Posterior cingulate gyrus (tissue), 11 donors: ENCODE measurements at regions not wholly inside any gene's neighbourhood (a gene's known extent, or its start where the extent isn't known, plus 50 kb on each side); places are given as distances from the start of the nearest gene placed in this dataset.
A peak's percentile ranks its signal among the peaks of the same experiment; 100 is the strongest.
"Not testable (repeated sequence)": the region's sequence is repeated elsewhere in the genome, so short reads cannot be mapped to it uniquely, and the experiment has no call there.

Experiments
- DNase-seq, 10 donors: peaks; one replicate each; pipeline versions ENCODE4 v3.0.0 to v3.0.0-alpha.2; 2020 to 2021; ENCODE audit warnings: mixed read lengths in 3 of 10
- intact Hi-C: fragments of 100-400 bp; cut with DNase I; formaldehyde crosslinking; loops from one replicate; pipeline ENCODE4 v1.15.1; 2023

DNA sequence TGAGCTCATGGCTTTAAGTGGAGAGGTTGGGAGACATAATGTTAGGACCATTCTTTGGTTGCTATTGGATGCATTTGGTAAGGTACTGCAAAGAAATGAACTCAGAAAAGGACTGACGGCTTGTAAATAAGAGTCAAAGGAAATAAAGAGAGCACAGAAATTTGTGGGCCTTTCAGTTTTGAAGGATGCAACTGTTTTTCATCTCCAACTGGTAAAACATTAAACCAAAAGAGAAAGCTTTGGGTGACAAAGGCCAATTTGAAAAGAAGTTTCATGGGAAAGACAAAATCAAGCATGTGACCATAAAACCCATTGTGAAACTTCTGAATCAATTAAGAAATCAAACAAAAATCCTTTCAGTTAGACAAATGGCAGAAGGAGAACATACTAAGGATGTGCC, 77.8 kb upstream of the SPOPL start:
- intact Hi-C loops: no loop called here
- no peak for DNase-seq

DNA sequence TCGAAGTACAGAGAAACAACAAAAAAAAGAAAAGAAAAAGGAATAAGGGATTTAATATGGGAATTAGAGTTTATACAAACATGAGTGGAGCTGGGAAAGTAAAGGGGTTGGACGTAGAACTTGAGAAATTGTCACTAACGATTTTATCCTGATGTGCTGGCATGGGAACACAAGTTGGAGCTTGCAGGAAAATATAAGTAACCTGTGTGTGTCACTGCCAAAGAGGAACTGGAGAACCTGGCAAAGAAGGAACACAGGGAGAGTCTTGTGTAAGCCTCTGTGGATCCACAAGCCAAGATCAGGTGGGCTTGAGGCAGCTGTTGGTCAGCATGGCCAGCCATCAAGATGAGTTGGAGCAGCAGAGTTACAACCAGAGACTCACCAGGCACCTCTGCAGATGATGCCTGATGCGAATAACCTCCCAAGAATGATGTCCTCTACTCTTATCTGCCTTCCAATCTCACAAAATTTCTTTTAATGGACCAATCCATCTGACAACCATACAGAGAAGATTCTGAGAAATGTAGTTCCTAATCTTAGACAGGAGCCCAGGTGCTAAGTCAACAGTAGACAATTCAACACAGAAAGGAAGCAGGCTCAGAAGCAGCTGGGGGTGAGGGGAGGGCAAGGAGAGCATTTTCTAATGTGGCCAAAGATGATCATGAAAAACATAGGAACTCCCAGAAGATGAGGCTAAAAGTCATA, 77.0 kb upstream of the SPOPL start:
- intact Hi-C loops: no loop called here
- no peak for DNase-seq

DNA sequence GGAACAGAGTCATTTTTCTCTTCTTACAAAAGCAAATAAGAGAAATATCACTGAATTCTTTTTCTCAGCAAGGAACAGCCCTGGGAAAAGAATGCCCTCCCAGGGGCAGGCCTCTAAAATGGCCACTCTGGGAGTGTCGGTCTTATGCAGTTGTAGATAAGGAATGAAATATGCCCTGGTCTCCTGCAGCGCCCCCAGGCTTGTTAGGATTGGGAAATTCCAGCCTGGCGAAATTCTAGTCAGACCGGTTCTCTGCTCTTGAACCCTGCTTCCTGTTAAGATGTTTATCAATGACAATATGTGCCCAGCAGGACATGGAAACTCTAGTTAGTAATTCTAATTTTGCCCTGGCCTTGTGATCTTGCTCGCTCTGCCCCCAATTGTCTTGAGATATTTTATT, 75.5 kb upstream of the SPOPL start:
- DNase-seq, intact Hi-C loops: not testable (repeated sequence)

DNA sequence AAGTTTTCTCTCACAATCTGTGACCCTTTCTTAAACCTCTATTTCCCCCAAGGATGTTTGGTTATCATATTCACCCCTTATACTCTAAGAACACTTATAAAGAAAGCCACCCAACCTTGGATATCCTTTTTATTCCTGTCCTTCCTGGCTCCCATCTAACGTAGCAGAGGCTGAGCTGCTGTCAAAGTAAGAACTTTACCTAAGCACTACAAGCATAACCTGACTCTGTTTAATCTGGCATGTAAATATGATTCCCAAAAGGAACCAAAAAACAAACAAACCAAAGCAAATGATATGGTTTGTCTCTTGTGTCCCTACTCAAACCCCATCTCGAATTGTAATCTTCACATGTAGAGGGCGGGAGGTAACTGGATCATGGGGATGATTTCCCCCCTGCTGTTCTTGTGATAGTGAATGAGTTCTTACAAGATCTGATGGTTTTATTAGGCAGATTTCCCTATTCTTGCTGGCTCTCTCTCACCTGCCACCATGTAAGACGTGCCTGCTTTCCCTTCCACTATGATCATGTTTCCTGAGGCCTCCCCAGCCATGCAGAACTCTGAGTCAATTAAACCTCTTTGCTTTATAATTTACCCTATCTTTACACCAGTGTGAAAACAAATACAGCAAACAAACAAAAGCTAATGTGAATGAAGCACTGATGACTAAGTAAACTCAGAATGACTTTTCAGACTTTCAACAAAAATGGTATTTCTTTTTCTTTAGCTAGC, 72.7 kb upstream of the SPOPL start:
- intact Hi-C loops: no loop called here
- no peak for DNase-seq

DNA sequence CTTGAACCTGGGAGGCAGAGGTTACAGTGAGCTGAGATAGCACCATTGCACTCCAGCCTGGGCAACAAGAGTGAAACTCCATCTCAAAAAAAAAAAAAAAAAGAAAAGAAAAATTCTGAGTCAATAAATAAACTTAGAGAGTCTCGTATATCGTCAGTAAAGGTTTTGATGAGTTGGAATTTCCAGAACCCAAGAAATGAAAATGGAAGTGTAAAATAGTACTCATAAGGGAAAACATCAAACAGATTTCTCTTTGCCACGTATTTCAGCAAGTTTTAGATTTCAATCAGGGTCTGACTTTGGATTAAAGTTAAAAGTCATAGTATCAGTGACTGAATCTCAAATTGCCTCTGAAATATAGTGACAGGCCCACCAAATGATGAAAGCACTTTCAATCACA, 71.4 kb upstream of the SPOPL start:
- no peak for DNase-seq
- intact Hi-C loops: no loop called here

DNA sequence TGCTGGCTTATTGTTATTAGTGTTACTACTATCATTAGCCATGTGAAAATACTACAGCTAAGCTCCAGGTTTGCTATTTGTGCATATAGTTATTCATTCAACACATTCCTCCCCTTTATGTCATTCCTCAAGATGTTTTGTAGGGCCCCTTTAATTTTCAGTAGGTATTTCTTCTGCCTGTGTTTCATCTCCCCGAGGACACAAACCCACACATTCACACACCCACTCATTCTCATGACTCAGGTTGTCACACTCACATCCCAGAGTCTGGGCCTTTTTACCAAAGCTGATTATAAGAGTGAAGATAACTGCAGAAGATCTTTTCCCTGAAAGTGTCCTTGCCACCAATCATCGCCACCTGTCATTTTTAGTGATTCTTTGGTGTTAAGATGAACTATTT, 68.6 kb upstream of the SPOPL start:
- intact Hi-C loops: no loop called here
- peak in 2 of 10 donors; percentile 5 to 6 for DNase-seq

DNA sequence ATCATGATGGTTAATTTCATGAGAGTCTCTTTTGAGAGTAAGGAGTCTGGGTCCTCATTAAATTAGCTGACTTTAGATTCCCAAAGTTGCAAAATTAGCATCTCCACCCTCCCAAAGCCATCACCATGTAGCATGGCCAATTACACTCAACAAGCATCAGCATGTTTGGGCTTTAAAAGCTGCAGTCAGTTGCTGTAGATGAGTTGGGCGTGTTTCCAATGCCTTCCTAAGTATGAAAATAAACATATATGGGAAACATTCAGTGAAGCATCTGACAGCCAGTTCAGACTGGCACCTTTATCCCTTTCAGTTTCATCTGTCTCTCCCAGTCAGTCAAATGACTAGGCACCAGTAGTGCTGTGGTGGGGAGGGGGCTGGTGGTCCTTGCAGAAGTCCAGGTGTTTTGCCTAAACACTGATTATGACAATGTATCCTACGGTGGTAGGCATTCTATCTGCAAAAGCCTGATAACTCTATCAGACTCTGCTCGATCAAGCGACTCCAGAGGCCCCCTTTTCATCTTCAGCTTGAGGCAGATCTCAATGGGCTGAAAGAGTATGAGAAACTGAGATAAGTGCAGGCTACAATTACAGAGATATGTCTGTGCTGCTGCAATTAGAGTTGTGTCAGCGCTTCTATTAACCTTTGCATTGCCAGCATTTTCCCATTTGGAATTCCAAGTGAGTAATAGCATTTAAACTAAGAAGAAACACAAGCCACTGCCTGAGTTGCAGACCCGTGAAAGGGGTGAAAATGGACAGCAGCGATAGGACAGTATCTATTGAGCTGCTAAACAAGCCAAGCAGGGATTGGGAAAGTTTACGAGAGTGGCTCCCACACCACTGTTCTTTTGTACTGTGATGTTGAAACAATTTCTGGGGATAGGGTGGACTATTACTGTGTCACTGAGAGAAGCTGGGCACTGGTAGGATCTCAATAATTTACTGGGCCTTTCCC, 67.3 kb upstream of the SPOPL start:
- intact Hi-C loops: no loop called here
- no peak for DNase-seq

DNA sequence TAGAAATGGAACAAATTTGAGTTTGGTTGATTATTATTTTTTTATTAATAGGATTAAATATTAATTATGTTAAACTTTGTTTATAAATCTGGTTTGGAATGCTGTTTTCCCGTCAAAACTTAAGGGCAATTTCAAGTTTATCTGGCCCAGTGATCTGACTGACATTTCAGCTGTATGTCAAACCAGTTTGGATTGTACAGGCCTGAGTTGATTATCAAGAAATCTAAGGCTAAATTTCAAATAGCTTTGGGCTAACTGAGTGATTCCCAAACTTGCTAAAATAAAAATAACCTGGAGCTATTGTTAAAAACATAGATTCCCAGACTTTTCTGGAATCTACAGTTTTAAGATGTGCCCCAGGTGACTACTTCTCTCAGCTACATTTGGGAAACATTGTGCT, 65.9 kb upstream of the SPOPL start:
- intact Hi-C loops: no loop called here
- DNase-seq: no peak

DNA sequence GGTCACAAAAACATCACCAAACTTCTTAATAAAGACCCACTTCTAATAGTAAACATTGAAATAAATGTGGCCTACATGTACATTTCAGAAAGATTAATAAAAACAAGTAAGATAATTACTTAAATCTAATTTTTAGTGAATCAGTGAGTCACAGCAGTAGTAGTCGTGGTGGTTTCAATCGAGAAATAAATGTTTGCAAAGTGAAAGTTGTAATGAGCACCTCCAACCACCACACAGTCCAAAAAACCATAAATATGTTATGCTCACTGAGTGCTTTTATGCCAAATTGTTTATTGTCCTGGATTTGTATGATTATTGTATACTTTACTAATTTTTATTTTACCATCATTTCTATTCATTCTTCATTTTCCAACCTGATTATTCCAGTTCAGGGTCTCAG, 61.8 kb upstream of the SPOPL start:
- no peak for DNase-seq
- intact Hi-C loops: no loop called here

DNA sequence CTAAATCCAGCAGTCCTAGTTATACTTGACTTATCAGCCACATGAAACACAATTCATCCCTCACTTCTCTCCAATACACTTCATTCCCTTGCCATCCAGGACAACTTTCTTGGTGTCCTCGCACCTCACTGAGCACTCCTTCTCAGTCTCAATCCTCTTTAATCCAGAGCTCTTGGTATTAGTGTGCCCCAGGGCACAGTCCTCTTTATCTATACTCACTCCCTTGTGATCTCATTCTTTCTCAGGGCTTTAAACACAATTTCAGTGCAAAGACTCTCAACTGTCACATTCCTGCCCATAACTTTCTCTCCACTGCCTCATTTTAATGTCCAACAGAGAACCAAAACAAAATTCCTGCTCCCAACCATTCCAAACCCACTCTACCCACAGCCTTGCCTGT, 60.8 kb upstream of the SPOPL start:
- intact Hi-C loops: no loop called here
- no peak for DNase-seq

DNA sequence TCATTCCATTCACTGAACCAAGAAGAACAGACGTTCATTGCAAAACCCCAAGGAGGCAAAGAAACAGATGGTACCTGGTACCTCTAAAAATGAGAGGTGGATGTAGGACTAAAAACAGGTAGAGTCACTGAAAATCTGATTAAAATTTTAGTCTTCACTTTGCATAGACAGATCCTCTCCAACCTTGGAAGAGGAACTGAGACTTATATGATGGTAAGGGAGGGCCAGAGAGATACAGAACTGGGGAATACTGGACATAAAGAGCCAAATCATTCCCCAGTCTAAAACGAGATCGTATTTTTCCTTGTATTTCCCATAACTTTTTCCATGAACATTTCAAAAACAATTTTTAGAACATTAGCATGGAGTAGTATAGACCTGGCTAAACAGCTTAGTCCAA, 59.7 kb upstream of the SPOPL start:
- no peak for DNase-seq
- intact Hi-C loops: no loop called here

DNA sequence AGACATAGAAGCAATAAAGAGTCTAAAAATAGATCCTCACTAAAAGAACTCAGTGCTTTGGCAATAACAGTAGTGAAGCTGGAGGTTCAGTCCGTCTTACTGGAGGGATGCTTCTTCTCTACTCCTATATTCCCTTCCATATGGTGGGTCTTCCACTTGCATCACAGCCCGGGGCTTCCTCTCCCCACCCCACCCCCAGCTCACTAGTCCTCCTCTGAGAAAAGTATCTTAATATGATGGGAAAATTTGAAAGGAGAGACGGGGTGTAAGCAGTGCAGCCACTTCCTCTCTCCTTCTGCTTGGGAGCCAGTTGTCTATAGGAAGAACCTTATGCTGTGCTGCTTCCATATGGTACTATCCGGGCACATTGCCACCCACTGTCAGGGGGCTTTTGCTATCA, 57.2 kb upstream of the SPOPL start:
- intact Hi-C loops: no loop called here
- no peak for DNase-seq

DNA sequence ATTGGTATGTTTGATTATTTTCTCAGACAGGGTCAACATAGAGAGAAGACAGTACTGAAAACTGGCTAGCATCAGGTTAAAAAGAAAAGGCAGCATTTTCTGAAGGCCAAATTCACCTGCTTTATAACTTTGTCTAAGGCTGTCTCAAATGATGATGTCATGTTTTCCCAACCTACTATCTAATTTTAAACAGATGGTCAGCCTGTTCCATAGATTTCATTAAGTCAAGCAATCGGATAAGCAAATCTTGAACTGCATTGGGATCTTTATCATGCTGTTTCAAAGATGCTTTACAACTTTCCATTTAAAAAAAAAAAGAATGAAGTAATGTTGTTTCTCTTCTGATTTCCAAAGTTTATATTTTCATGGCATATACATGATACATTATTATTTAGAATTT, 56.3 kb upstream of the SPOPL start:
- DNase-seq: no peak
- intact Hi-C loops: no loop called here

DNA sequence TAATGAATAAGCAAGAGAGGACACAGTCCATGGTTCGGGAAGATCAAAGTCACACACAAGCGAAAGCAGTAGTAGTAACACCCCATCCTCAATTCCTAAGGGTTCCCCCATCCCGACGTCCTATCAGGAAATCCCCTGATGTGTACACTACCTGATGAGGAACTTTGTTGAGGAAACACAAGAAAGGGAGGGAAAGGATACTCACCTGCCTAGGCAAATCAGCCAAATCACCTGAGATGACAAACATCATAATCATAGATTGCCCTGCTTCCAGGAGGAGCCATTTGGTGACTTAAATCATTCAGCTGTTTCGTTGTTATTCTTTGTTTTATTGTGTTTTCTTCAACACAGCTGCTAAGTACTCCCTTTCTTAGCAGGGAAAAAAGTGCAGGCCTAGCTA, 55.5 kb upstream of the SPOPL start:
- no peak for DNase-seq
- intact Hi-C loops: no loop called here

DNA sequence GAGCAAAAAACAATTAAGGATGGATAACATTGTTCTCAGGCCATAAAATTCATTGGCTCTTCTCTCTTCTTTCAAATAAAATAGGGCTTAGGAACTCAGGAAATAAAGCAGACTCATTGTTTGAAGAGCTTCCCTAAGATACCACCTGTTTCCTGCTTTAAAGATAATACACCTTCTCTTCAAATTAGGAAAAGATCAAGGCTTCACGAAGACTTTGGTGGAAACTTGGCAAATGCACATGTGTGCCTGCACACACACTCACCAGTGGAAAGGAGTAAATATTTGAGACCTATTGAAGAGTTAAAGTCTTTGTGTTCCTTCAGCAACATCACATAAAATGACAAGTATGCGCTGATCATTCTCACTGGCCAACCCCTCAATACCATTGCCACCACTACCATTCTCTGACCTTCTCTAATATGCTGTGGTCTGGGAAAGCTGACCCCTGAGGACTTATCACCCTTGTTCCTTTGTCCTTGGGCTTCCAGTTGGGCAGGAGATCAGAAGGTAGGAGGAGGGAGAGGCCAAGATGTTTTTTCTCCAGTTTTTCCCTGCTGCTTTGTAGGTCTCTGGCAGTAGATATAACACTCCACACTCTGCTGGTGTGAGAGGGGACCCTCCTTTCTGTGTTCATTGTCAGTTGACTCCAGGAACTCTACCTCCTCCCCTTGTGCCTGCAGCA, 53.5 kb upstream of the SPOPL start:
- no peak for DNase-seq
- intact Hi-C loops: no loop called here
